HEK293 (cell line): ENCODE measurements at regions not wholly inside any gene's neighbourhood (a gene's known extent, or its start where the extent isn't known, plus 50 kb on each side); places are given as distances from the start of the nearest gene placed in this dataset.

ENCODE experiments used
- CTCF ChIA-PET: fragments of 350-600 bp; formaldehyde crosslinking; extraction: SDS; loops from one replicate; lab custom pipeline; 2021; ENCODE audit warnings: antibody characterized with exemption; lab: Yijun Ruan, JAX
- POLR2A ChIA-PET: fragments of 300-600 bp; formaldehyde crosslinking; extraction: SDS; loops from one replicate; lab custom pipeline; 2020; ENCODE audit warnings: antibody characterized with exemption, inconsistent platforms; lab: Yijun Ruan, JAX
- H3K27ac ChIP-seq: fragments of 200-500 bp; sonication (Bioruptor generic); 2 replicates; pipeline ENCODE4 v1.5.1; 2014; ENCODE audit warnings: low read depth, low read length, control low read depth, inconsistent platforms; ENCODE audit errors: extremely low read depth
- H3K36me3 ChIP-seq, 2 experiments: fragments of 200-500 bp in 1 of 2; sonication (Bioruptor generic) in 1 of 2; 1 replicate in 1 of 2; 2 replicates in 1 of 2; pipeline ENCODE4 v1.5.1; 2014 to 2017; ENCODE audit warnings: inconsistent platforms in 2 of 2, low read length in 2 of 2; ENCODE audit not compliant: control insufficient read depth in 2 of 2, insufficient read depth in 1 of 2
- H3K4me1 ChIP-seq: fragments of 200-500 bp; sonication (Bioruptor generic); 2 replicates; pipeline ENCODE4 v1.5.1; 2014; ENCODE audit warnings: mild to moderate bottlenecking, low read length, inconsistent platforms; ENCODE audit not compliant: control insufficient read depth, insufficient read depth
- H3K4me3 ChIP-seq: 2 replicates; pipeline ENCODE4 v1.5.1; 2011; ENCODE audit warnings: low read depth, mild to moderate bottlenecking, control low read depth, low read length, moderate library complexity
- H3K9me3 ChIP-seq: fragments of 200-500 bp; sonication (Bioruptor generic); 2 replicates; pipeline ENCODE4 v1.5.1; 2014; ENCODE audit warnings: low read depth, low read length, inconsistent platforms; ENCODE audit not compliant: control insufficient read depth, insufficient read depth
- EGR2 ChIP-seq: fragments of 450-650 bp; formaldehyde crosslinking; IDR thresholded peaks from 2 replicates; pipeline ENCODE4 v1.5.1; 2016; ENCODE audit warnings: low read depth, missing biosample characterization, missing genetic modification characterization
- GLI2 ChIP-seq: fragments of 450-650 bp; formaldehyde crosslinking; IDR thresholded peaks from 2 replicates; pipeline ENCODE4; 2017; ENCODE audit warnings: missing biosample characterization, missing genetic modification characterization, low read depth, borderline replicate concordance
- GLI4 ChIP-seq: fragments of 450-650 bp; formaldehyde crosslinking; IDR thresholded peaks from 2 replicates; pipeline ENCODE4 v1.5.1; 2016; ENCODE audit warnings: missing biosample characterization, missing genetic modification characterization
- HOXD13 ChIP-seq: sonication (generic); formaldehyde crosslinking; IDR thresholded peaks from 2 replicates; pipeline ENCODE4 v1.8.0; 2022; ENCODE audit warnings: missing genetic modification reagents, borderline replicate concordance
- KLF16 ChIP-seq: fragments of 450-650 bp; formaldehyde crosslinking; IDR thresholded peaks from 2 replicates; pipeline ENCODE4 v1.5.1; 2017; ENCODE audit warnings: missing biosample characterization, missing genetic modification characterization
- KLF8 ChIP-seq: fragments of 450-650 bp; formaldehyde crosslinking; IDR thresholded peaks from 2 replicates; pipeline ENCODE4 v1.5.1; 2016; ENCODE audit warnings: missing biosample characterization, missing genetic modification characterization
- WT1 ChIP-seq: fragments of 450-650 bp; formaldehyde crosslinking; IDR thresholded peaks from 2 replicates; pipeline ENCODE4 v1.5.1; 2016; ENCODE audit warnings: missing biosample characterization, missing genetic modification characterization
- ZFHX2 ChIP-seq: fragments of 450-650 bp; formaldehyde crosslinking; conservative IDR thresholded peaks from 2 replicates; pipeline ENCODE4 v1.5.1; 2016; ENCODE audit warnings: missing biosample characterization, missing genetic modification characterization
- ZNF114 ChIP-seq: fragments of 450-650 bp; formaldehyde crosslinking; IDR thresholded peaks from 2 replicates; pipeline ENCODE4 v1.5.0; 2017; ENCODE audit warnings: missing biosample characterization, missing genetic modification characterization
- ZNF146 ChIP-seq: fragments of 450-650 bp; formaldehyde crosslinking; IDR thresholded peaks from 2 replicates; pipeline ENCODE4 v1.5.1; 2016; ENCODE audit warnings: missing biosample characterization, missing genetic modification characterization
- ZNF155 ChIP-seq: fragments of 450-650 bp; formaldehyde crosslinking; IDR thresholded peaks from 2 replicates; pipeline ENCODE4 v1.5.1; 2016; ENCODE audit warnings: missing biosample characterization, missing genetic modification characterization
- ZNF169 ChIP-seq: fragments of 450-650 bp; formaldehyde crosslinking; IDR thresholded peaks from 2 replicates; pipeline ENCODE4 v1.5.1; 2016; ENCODE audit warnings: missing biosample characterization, missing genetic modification characterization
- ZNF174 ChIP-seq: fragments of 450-650 bp; formaldehyde crosslinking; IDR thresholded peaks from 2 replicates; pipeline ENCODE4 v1.5.0; 2017; ENCODE audit warnings: missing biosample characterization, mild to moderate bottlenecking, missing genetic modification characterization
- ZNF19 ChIP-seq: fragments of 450-650 bp; formaldehyde crosslinking; IDR thresholded peaks from 2 replicates; pipeline ENCODE4; 2016; ENCODE audit warnings: missing biosample characterization, missing genetic modification characterization, low read depth
- ZNF214 ChIP-seq: fragments of 450-650 bp; formaldehyde crosslinking; IDR thresholded peaks from 2 replicates; pipeline ENCODE4 v1.5.1; 2017; ENCODE audit warnings: missing biosample characterization, mild to moderate bottlenecking, missing genetic modification characterization, borderline replicate concordance
- ZNF223 ChIP-seq: fragments of 450-650 bp; formaldehyde crosslinking; IDR thresholded peaks from 2 replicates; pipeline ENCODE4 v1.5.1; 2016; ENCODE audit warnings: missing biosample characterization, missing genetic modification characterization
- ZNF24 ChIP-seq: fragments of 450-650 bp; formaldehyde crosslinking; IDR thresholded peaks from 2 replicates; pipeline ENCODE4 v1.5.1; 2016; ENCODE audit warnings: missing biosample characterization, missing genetic modification characterization
- ZNF324 ChIP-seq: fragments of 450-650 bp; formaldehyde crosslinking; IDR thresholded peaks from 2 replicates; pipeline ENCODE4 v1.5.1; 2016; ENCODE audit warnings: missing biosample characterization, missing genetic modification characterization
- ZNF350 ChIP-seq: fragments of 450-650 bp; formaldehyde crosslinking; IDR thresholded peaks from 2 replicates; pipeline ENCODE4 v1.5.0; 2017; ENCODE audit warnings: missing biosample characterization, mild to moderate bottlenecking, missing genetic modification characterization
- ZNF354C ChIP-seq: fragments of 450-650 bp; formaldehyde crosslinking; IDR thresholded peaks from 2 replicates; pipeline ENCODE4 v1.5.1; 2016; ENCODE audit warnings: missing biosample characterization, missing genetic modification characterization, low read depth, borderline replicate concordance
- ZNF37A ChIP-seq: fragments of 450-650 bp; IDR thresholded peaks from 2 replicates; pipeline ENCODE4 v1.5.1; 2018; ENCODE audit warnings: missing biosample characterization, missing genetic modification characterization
- ZNF768 ChIP-seq: fragments of 450-650 bp; formaldehyde crosslinking; IDR thresholded peaks from 2 replicates; pipeline ENCODE4 v1.5.1; 2018; ENCODE audit warnings: missing biosample characterization, mild to moderate bottlenecking, missing genetic modification characterization
- ZNF776 ChIP-seq: fragments of 450-650 bp; formaldehyde crosslinking; IDR thresholded peaks from 2 replicates; pipeline ENCODE4 v1.5.0; 2017; ENCODE audit warnings: missing biosample characterization, missing genetic modification characterization, borderline replicate concordance
- TF ChIP-seq, protein P1 (sequence below): fragments of 450-650 bp; formaldehyde crosslinking; IDR thresholded peaks from 2 replicates; pipeline ENCODE4 v1.5.1; 2016; ENCODE audit warnings: missing biosample characterization, missing genetic modification characterization
- TF ChIP-seq, protein P2 (sequence below): sonication (generic); formaldehyde crosslinking; IDR thresholded peaks from 2 replicates; pipeline ENCODE4 v1.8.1; 2022; ENCODE audit warnings: mild to moderate bottlenecking, moderate library complexity, missing genetic modification reagents
- TF ChIP-seq, protein P3 (sequence below): fragments of 450-650 bp; formaldehyde crosslinking; IDR thresholded peaks from 2 replicates; pipeline ENCODE4 v1.5.1; 2017; ENCODE audit warnings: missing biosample characterization, missing genetic modification characterization
- TF ChIP-seq, protein P4 (sequence below): fragments of 450-650 bp; formaldehyde crosslinking; IDR thresholded peaks from 2 replicates; pipeline ENCODE4 v1.5.1; 2016; ENCODE audit warnings: missing biosample characterization, missing genetic modification characterization
- TF ChIP-seq, protein P5 (sequence below): fragments of 450-650 bp; formaldehyde crosslinking; IDR thresholded peaks from 2 replicates; pipeline ENCODE4 v1.5.1; 2016; ENCODE audit warnings: missing biosample characterization, missing genetic modification characterization
- TF ChIP-seq, protein P6 (sequence below): fragments of 450-650 bp; formaldehyde crosslinking; IDR thresholded peaks from 2 replicates; pipeline ENCODE4 v1.5.1; 2016; ENCODE audit warnings: missing biosample characterization, missing genetic modification characterization

DNA sequence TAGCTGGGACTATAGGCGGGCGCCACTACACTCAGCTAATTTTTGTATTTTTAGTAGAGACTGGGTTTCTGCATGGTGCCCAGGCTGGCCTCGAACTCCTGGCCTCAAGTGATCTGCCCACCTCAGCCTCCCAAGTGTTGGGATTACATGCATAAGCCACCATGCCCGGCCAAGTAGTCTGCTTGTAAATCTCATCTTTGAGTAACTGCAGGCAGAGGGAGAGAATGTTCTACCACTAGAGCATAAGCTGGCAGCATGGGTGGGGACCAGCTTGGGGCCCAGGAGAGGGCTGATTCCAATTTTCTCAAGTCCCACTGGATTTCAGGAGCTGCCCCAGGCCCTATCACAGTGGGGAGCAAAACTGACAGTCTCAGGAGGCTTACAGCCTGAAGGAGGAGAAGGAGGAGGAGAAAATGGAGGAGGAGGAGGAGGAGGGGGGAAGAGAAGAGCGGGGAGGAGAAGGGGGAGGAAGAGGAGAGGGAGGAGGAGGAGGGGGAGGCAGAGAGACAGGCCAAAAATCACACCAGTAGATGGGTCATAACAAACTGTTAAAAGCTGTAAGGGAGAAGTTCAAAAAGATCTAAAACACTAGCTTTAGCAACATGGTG lies 229.1 kb upstream of the IGF1R start:
- Histone ChIP-seq H3K27ac (no peak overlapping the region), H3K4me1 (0 out of 2 replicates have a peak, but pooled peaks cover 2% of the 10 kb centered on the region), H3K36me3 (no peaks in the 10 kb centered on the region), H3K9me3 (no peaks in the 10 kb centered on the region), H3K4me3 (no peak overlapping the region)
- TF ChIP-seq ZNF174 (no peak), ZNF155 (tag by site-specific recombination) (no peak), ZNF146 (no peak), ZNF350 (tag by site-specific recombination) (no peak), ZNF354C (no peak), ZNF169 (tag by site-specific recombination) (no peak), EGR2 (tag by site-specific recombination) (peak; percentile 77), HOXD13 (CRISPR knock-in tag) (no peak), WT1 (tag by site-specific recombination) (no peak), ZFHX2 (tag by site-specific recombination) (peak; percentile 60), GLI4 (tag by site-specific recombination) (no peak), ZNF24 (tag by site-specific recombination) (no peak), ZNF214 (tag by site-specific recombination) (no peak), GLI2 (tag by site-specific recombination) (no peak), ZNF37A (no peak)
- TF ChIP-seq, protein P1, sequence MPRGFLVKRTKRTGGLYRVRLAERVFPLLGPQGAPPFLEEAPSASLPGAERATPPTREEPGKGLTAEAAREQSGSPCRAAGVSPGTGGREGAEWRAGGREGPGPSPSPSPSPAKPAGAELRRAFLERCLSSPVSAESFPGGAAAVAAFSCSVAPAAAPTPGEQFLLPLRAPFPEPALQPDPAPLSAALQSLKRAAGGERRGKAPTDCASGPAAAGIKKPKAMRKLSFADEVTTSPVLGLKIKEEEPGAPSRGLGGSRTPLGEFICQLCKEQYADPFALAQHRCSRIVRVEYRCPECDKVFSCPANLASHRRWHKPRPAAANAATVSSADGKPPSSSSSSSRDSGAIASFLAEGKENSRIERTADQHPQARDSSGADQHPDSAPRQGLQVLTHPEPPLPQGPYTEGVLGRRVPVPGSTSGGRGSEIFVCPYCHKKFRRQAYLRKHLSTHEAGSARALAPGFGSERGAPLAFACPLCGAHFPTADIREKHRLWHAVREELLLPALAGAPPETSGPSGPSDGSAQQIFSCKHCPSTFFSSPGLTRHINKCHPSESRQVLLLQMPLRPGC (tag by site-specific recombination) = no peak
- TF ChIP-seq, protein P2, sequence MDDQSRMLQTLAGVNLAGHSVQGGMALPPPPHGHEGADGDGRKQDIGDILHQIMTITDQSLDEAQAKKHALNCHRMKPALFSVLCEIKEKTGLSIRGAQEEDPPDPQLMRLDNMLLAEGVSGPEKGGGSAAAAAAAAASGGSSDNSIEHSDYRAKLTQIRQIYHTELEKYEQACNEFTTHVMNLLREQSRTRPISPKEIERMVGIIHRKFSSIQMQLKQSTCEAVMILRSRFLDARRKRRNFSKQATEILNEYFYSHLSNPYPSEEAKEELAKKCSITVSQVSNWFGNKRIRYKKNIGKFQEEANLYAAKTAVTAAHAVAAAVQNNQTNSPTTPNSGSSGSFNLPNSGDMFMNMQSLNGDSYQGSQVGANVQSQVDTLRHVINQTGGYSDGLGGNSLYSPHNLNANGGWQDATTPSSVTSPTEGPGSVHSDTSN (CRISPR knock-in tag) = no peak
- ChIA-PET CTCF (interaction anchor here (0.6 to 9.0 kb wide), 12 partner anchors 9 to 1470 kb away, joined by 3 to 85 read pairs (median 3); no protein-coding TSS in a partner anchor), POLR2A (interaction anchor here (1.3 kb wide), 1 partner anchor 108 kb away, joined by 3 read pairs; no protein-coding TSS in a partner anchor)

DNA sequence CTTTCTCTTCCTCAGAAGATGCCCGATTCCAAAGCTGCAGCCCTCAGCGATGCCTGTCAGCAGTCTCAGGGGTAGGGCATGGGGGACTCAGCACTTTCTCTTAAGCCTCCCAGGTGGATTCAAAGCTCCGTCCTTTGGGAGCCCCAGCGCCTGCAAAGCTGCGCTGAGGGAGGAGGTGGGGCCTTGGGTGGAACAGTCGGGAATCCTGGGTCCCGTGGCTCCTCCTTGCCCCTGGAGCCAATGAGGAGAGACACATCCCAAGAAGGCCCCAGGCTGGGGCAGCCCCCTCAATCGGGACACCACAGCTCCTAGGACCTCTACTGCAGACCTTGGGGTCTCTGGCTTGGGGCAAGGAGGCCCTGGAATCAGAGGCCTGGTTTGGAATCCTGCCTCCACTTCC lies 227.5 kb upstream of the IGF1R start:
- no peaks in the 10 kb centered on the region for H3K9me3 ChIP-seq
- POLR2A ChIA-PET = no interaction called here
- CTCF ChIA-PET = interaction anchor here (0.6 to 9.0 kb wide), 8 partner anchors 8 to 243 kb away, joined by 3 to 85 read pairs (median 3); no protein-coding TSS in a partner anchor
- 0 out of 2 replicates have a peak, but pooled peaks cover 2% of the 10 kb centered on the region for H3K4me1 ChIP-seq
- H3K4me3 ChIP-seq = no peak overlapping the region
- no peaks in the 10 kb centered on the region for H3K36me3 ChIP-seq
- H3K27ac ChIP-seq = no peak overlapping the region
- no peak for TF ChIP-seq ZNF19
- no peak for TF ChIP-seq ZNF768 (tag by site-specific recombination)
- no peak for TF ChIP-seq ZNF37A
- no peak for TF ChIP-seq ZNF174
- no peak for TF ChIP-seq KLF16 (tag by site-specific recombination)
- TF ChIP-seq, protein P3, sequence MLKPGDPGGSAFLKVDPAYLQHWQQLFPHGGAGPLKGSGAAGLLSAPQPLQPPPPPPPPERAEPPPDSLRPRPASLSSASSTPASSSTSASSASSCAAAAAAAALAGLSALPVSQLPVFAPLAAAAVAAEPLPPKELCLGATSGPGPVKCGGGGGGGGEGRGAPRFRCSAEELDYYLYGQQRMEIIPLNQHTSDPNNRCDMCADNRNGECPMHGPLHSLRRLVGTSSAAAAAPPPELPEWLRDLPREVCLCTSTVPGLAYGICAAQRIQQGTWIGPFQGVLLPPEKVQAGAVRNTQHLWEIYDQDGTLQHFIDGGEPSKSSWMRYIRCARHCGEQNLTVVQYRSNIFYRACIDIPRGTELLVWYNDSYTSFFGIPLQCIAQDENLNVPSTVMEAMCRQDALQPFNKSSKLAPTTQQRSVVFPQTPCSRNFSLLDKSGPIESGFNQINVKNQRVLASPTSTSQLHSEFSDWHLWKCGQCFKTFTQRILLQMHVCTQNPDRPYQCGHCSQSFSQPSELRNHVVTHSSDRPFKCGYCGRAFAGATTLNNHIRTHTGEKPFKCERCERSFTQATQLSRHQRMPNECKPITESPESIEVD = no peak
- TF ChIP-seq ZNF114 (tag by site-specific recombination) = no peak
- TF ChIP-seq, protein P4, sequence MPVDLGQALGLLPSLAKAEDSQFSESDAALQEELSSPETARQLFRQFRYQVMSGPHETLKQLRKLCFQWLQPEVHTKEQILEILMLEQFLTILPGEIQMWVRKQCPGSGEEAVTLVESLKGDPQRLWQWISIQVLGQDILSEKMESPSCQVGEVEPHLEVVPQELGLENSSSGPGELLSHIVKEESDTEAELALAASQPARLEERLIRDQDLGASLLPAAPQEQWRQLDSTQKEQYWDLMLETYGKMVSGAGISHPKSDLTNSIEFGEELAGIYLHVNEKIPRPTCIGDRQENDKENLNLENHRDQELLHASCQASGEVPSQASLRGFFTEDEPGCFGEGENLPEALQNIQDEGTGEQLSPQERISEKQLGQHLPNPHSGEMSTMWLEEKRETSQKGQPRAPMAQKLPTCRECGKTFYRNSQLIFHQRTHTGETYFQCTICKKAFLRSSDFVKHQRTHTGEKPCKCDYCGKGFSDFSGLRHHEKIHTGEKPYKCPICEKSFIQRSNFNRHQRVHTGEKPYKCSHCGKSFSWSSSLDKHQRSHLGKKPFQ (tag by site-specific recombination) = no peak
- TF ChIP-seq ZNF223 (tag by site-specific recombination) = no peak
- TF ChIP-seq, protein P5, sequence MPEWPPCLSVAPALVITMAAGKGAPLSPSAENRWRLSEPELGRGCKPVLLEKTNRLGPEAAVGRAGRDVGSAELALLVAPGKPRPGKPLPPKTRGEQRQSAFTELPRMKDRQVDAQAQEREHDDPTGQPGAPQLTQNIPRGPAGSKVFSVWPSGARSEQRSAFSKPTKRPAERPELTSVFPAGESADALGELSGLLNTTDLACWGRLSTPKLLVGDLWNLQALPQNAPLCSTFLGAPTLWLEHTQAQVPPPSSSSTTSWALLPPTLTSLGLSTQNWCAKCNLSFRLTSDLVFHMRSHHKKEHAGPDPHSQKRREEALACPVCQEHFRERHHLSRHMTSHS (tag by site-specific recombination) = no peak
- no peak for TF ChIP-seq ZNF324 (tag by site-specific recombination)
- no peak for TF ChIP-seq KLF8 (tag by site-specific recombination)
- TF ChIP-seq ZNF776 (tag by site-specific recombination) = no peak
- TF ChIP-seq, protein P6, sequence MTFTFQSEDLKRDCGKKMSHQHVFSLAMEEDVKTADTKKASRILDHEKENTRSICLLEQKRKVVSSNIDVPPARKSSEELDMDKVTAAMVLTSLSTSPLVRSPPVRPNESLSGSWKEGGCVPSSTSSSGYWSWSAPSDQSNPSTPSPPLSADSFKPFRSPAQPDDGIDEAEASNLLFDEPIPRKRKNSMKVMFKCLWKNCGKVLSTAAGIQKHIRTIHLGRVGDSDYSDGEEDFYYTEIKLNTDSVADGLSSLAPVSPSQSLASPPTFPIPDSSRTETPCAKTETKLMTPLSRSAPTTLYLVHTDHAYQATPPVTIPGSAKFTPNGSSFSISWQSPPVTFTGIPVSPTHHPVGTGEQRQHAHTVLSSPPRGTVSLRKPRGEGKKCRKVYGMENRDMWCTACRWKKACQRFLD (tag by site-specific recombination) = no peak
